LHCN-M2 (cell line): ENCODE measurements at regions not wholly inside any gene's neighbourhood (a gene's known extent, or its start where the extent isn't known, plus 50 kb on each side); places are given as distances from the start of the nearest gene placed in this dataset.
"Not testable (repeated sequence)": the region's sequence is repeated elsewhere in the genome, so short reads cannot be mapped to it uniquely, and the experiment has no call there.

Experiments used
- DNase-seq: peaks from one replicate; pipeline ENCODE4 v3.0.0-alpha.2; 2012; ENCODE audit warnings: low read depth

DNA sequence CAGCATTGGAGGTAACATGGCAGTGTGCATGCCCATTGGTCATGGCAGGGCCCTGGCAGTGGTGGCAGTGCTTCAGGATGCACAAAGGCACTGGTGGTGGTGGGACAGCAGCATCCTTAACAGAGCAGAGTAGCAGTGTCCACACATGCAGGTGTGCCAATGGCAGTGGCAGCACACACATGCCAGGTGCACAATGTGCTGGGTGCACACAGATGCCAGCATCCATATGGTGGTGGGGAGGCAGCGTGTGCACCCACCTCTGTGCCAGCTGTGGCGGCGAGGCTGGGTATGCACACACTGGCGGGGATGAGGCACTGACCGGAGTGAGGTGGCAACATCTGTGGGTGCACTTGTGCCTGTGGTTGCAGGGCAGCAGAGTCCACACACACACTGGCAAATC, 150.6 kb downstream of the SI start:
- no peak for DNase-seq

GRCh38 chr3:164918905-164919304, 159.4 kb downstream of the SI start:
- no peak for DNase-seq

GRCh38 chr3:164912916-164913315, 165.4 kb downstream of the SI start:
- no peak for DNase-seq

- no peak for DNase-seq
Observed at GRCh38 chr3:164903820-164904451, 174.4 kb downstream of the SI start.

DNA sequence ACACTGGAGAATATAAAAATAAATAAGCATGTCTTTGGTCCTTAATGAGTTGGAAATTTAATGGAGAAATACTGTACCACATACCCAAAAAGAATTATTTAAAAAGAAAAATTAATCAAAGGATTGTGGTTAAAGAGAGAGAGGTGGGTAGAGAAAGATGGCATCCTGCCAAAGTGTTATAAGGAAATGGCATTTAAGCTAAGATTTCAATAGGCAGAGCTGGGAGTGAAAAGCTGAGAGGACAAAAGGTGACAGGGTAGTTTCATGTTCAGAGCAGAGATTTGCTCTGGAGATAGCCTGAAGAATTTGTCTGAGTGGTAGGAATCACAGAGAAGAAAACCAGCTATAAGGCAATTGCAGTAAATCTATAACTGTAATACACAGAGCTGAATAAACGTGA, 181.0 kb downstream of the SI start:
- DNase-seq, result no peak

DNA sequence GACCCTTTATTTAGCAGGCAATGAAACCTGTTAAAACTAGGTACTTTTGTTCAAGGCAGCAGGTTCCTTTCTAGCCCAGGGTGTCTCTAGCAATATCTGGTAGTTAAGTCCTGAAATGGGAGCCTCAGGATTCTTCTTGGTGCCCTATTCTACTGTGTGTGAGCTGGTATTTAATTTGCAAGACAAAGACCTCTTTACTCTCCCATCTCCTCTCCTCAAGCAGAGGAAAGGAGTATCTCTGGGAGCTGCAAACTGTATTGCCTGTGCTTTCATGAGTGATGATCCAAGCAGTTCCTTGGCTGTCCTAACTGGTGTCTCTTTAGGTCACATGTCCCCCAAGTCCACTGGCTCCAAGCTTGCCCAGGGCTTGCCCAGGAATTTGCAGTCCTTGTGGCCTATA, 188.2 kb downstream of the SI start:
- no peak for DNase-seq

GRCh38 chr3:164883171-164883570, 195.1 kb downstream of the SI start:
- DNase-seq, result no peak

DNA sequence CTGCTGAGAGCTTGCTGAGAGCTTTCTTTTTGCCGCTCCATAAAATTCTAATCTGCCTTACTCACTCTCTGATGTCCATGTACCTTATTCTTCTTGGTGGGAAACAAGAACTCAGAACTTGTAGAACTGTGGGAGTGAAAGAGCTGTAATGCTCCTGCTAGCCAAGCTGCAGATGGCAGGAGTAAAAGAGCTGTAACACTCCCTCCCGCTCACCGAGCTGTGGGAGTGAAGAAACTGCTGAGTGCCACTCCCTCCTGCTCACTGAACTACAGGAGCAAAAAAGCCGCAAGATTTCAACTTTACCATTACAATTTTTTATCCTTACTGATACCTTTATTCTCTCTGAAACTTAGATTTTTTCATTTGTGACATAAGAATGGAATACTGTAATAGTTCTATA, 199.1 kb downstream of the SI start:
- no peak for DNase-seq

GRCh38 chr3:164864454-164864853, 213.8 kb downstream of the SI start:
- no peak for DNase-seq

DNA sequence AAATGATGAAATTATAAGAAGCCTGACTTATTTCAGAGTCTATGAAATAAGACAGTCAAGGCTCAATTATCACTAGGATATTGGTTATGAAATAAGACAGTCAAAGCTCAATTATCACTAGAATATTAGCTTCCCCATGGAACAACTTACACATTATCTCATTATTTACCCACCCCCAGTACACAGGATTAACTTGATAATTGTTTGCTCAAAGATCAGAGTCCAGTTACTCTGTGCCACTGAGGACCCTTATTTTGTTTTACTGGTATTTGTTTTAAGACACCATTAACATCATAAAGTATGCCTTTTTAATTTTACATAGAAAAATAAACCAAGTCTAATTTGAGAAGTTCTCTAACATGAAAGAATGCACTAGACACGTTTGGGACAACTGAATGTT, 225.4 kb downstream of the SI start:
- no peak for DNase-seq

DNA sequence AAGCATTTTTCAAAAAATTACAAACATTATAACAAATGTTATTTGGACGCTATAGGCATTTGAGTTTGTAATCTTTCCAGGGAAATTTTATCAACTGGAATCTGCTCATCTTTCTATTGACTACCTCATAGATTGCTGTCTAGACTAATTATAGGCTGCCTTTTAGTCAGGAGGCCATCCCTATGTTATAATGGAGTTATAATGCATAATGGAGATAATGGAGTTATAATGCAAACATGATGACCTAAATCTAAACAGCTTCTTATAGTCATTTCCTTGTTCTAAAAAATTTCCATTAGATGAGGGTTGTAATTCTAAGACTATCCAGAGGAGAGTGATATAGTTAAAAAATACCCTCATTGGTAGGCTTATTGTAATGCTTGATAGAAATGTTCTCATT, 226.4 kb downstream of the SI start:
- DNase-seq, result no peak

- no peak for DNase-seq
Observed at GRCh38 chr3:164851204-164851603, 227.1 kb downstream of the SI start.

DNA sequence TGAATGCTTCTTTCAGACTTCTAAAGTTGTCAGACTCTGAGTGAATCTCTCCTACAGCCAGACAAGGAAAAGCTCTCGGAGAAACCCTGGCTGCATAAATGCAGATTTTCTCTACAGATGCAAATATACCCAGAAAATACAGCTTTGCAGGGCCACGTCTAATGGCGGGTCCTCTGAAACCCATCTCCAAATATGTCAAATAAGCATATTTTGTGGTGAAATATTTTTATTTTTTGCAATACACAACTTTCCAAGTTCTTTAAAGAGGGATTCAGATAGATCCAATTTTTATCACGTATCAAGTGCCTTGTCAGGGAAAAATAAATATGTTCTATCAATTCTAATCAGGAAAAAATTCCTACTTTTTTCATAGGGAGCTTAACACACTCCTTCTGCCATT, 229.4 kb downstream of the SI start:
- no peak for DNase-seq

DNA sequence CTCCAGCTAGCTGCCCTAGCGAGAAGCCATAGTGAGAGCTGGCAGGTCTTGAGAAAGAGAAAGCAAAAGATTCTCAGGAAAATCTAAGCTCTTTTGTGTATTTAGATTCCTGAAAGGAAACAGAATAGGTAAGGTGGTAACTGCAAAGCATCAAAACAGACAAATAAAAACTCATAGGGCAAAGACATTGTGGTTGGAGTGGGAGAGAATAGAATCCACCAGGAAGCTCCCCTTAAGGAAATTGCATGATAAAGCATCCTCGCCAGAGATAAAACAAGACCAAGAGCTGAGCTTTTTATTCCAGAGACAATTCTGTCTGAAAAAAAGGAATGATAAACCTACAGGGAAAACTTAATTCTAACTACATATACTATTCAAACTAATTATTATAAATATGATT, 232.6 kb downstream of the SI start:
- DNase-seq, result no peak

DNA sequence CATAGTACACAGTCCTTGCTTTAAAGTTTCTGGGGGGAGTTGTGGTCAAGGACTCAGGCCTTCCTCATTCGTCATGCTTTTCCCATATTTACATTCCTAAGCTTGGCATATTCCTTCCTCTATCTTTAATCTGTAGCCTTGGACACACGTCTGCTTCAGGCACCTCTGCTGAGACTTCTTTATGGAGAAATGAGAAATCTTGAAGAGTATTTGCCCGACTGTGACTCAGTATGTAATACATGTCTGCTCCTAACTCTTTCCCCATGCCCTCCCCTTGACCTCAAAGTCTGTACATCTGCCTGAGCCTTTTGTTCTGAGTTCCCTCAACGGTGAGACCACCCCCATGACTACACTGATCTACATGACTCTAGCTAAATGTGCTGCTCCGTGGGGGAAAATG, 246.1 kb downstream of the SI start:
- DNase-seq, result peak; percentile 1

GRCh38 chr3:164818318-164818717, 260.0 kb downstream of the SI start:
- DNase-seq, result no peak

GRCh38 chr3:164814106-164814505, 264.2 kb downstream of the SI start:
- no peak for DNase-seq

- no peak for DNase-seq
Observed at GRCh38 chr3:164812042-164812441, 266.3 kb downstream of the SI start.

GRCh38 chr3:164806188-164806587, 272.1 kb downstream of the SI start:
- DNase-seq, result peak; percentile 1

DNA sequence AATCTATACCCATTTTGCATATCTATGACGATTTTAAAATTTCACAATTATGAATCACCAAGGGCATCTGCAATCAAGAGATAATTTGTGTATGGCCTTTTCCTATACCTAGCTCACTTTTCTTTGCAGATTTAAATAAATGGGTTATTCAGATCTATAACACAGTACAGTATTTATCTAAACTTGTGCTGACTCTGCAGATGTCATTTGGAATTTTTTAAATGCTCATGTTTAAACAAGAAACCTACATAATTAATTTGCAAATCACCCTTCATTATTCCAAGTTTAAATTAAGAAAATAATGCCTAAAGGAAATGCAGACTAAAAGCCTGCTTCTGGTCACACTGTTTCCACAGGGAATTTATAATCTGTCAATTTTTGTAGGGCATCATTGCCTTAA, 284.2 kb downstream of the SI start:
- no peak for DNase-seq

GRCh38 chr3:164791263-164791662, 287.0 kb downstream of the SI start:
- DNase-seq, result no peak

DNA sequence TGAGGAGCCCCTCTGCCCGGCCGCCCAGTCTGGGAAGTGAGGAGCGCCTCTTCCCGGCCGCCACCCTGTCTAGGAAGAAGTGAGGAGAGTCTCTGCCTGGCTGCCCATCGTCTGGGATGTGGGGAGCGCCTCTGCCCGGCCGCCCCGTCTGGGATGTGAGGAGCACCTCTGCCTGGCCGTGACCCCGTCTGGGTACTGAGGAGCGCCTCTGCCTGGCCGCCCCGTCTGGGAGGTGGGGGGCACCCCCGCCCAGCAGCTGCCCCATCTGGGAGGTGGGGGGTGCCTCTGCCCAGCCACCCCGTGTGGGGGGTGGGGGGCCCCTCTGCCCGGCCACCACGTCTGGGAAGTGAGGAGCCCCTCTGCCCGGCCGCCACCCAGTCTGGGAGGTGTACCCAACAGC, 293.9 kb downstream of the SI start:
- DNase-seq, result not testable (repeated sequence)

DNA sequence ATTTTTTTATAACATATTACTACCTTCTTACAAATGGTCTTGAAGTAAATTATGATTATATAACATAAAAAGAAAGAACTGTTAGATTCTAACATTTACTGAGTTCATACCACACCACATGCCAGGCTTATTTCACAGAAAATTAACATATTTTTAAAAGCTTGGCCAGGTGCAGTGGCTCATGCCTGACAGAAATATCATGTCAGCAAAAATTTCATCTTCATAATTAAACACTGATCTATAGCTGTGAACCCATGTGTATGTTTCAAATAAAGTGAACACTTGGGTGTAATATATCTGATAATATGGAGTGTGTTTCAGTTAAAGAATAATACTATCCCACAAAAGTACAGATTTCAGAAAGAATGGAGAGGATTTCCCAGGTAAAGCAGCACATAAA, 296.5 kb downstream of the SI start:
- DNase-seq, result no peak

GRCh38 chr3:164779816-164780215, 298.5 kb downstream of the SI start:
- DNase-seq, result no peak
